ENCODE measurements at regions not wholly inside any gene's neighbourhood (a gene's known extent, or its start where the extent isn't known, plus 50 kb on each side); places are given as distances from the start of the nearest gene placed in this dataset.

DNA sequence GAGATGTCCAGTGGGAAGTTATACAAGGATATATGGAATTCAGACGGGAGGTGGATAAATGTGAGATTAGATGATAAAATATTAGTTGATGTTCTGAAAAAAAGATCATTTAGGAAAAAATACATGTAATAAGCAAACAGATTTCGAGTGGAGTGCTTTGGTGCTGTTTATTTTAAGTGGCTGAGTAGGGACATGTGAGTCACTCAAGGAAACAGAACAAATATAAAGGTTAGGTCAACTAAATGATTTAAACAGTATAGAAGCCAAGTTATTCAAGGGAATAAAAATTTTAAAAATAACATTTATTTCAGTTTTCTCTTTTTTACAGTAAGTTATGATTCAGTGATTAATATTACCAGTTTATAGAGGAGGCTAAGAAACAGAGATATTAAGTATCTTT lies 1046.7 kb upstream of the B3GALT2 start:
- H3K9me2 ChIP-seq (replicated peaks; ENCODE audit: low read depth, low read length): no peaks in the 10 kb centered on the region
- no peaks in the 10 kb centered on the region; the same call in 1 of the 2 replicates for H3K9me3 ChIP-seq (ENCODE audit: insufficient read depth, low read depth, low read length)
- TF ChIP-seq, protein P1, sequence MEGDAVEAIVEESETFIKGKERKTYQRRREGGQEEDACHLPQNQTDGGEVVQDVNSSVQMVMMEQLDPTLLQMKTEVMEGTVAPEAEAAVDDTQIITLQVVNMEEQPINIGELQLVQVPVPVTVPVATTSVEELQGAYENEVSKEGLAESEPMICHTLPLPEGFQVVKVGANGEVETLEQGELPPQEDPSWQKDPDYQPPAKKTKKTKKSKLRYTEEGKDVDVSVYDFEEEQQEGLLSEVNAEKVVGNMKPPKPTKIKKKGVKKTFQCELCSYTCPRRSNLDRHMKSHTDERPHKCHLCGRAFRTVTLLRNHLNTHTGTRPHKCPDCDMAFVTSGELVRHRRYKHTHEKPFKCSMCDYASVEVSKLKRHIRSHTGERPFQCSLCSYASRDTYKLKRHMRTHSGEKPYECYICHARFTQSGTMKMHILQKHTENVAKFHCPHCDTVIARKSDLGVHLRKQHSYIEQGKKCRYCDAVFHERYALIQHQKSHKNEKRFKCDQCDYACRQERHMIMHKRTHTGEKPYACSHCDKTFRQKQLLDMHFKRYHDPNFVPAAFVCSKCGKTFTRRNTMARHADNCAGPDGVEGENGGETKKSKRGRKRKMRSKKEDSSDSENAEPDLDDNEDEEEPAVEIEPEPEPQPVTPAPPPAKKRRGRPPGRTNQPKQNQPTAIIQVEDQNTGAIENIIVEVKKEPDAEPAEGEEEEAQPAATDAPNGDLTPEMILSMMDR (conservative IDR thresholded peaks at IDR 0.05; ENCODE audit: low read length): no peak
- TF ChIP-seq EZH2phosphoT487 (IDR thresholded peaks at IDR 0.05; ENCODE audit: borderline replicate concordance): no peak
- no peak overlapping the region for H3K4me3 ChIP-seq (ENCODE audit: low read length, poor library complexity, severe bottlenecking)
- H3K9ac ChIP-seq (ENCODE audit: low read depth, low read length, poor library complexity, severe bottlenecking): no peak overlapping the region
- no peaks in the 10 kb centered on the region for H3K4me1 ChIP-seq (ENCODE audit: insufficient read depth, low read length, poor library complexity, severe bottlenecking)
- no peaks in the 10 kb centered on the region for H3K36me3 ChIP-seq (ENCODE audit: insufficient read depth, low read length)
- no peaks in the 10 kb centered on the region for H3K79me2 ChIP-seq (ENCODE audit: insufficient read depth, low read length)
- no peak overlapping the region for H2AFZ ChIP-seq (ENCODE audit: low read length)
- peaks cover 64% of the 10 kb centered on the region for H3K27me3 ChIP-seq (ENCODE audit: insufficient read depth, low read length, poor library complexity, severe bottlenecking)
- no peak overlapping the region for H3K4me2 ChIP-seq (ENCODE audit: low read depth, low read length, poor library complexity, severe bottlenecking)
- no peaks in the 10 kb centered on the region for H3F3A ChIP-seq (ENCODE audit: low read depth)
- no peaks in the 10 kb centered on the region for H4K20me1 ChIP-seq (ENCODE audit: insufficient read depth, low read length, poor library complexity, severe bottlenecking)

DNA sequence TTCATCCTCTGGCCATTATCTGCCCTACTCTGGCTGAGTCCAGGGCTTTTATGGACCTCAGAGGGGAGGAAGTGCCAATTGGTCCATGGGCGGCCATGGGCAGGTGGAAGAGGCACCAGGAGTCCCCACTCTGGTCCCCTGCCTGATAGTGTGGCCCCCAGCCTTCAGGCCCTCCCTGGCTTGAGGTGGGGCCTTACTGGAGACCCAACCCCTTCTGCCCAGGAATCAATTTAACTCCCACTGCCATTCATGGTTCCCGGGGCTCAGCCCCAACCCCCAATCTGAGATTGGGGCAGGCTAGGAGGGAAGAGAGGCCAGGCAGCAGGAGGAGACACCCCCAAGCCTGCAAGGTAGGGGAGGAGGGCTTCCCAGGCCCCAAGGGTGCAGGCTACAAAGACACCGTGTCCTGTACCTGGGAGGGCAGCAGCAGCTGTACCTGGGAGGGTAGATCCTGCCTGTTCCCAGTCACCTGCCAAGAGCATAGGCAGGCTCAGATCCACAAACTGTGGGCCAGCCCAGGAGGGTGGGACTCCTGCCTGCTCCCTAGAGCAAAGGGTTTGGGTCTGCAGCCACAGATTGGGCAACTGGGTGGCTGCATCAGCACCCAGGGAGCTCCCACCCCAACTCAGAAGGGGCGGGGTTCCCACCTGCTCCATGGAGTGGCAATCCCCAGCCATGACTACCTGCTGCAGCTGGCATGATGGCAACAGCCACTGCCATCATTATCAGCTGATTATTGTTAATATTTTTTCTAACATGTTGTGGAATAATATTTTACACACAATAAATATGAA lies 1044.1 kb upstream of the B3GALT2 start:
- TF ChIP-seq, protein P1 (conservative IDR thresholded peaks at IDR 0.05; ENCODE audit: low read length): no peak
- TF ChIP-seq EZH2phosphoT487 (IDR thresholded peaks at IDR 0.05; ENCODE audit: borderline replicate concordance): no peak
- Histone ChIP-seq H3K9ac (ENCODE audit: low read depth, low read length, poor library complexity, severe bottlenecking) (no peak overlapping the region), H2AFZ (ENCODE audit: low read length) (no peak overlapping the region), H3K9me3 (ENCODE audit: insufficient read depth, low read depth, low read length) (no peaks in the 10 kb centered on the region), H3K27me3 (ENCODE audit: insufficient read depth, low read length, poor library complexity, severe bottlenecking) (peaks cover 60% of the 10 kb centered on the region), H4K20me1 (ENCODE audit: insufficient read depth, low read length, poor library complexity, severe bottlenecking) (no peaks in the 10 kb centered on the region), H3K36me3 (ENCODE audit: insufficient read depth, low read length) (no peaks in the 10 kb centered on the region), H3K4me3 (ENCODE audit: low read length, poor library complexity, severe bottlenecking) (no peak overlapping the region), H3K4me1 (ENCODE audit: insufficient read depth, low read length, poor library complexity, severe bottlenecking) (peaks cover 5% of the 10 kb centered on the region), H3K9me2 (replicated peaks; ENCODE audit: low read depth, low read length) (no peaks in the 10 kb centered on the region), H3K4me2 (ENCODE audit: low read depth, low read length, poor library complexity, severe bottlenecking) (no peak overlapping the region), H3F3A (ENCODE audit: low read depth) (no peaks in the 10 kb centered on the region; the same call in 1 of the 2 replicates), H3K79me2 (ENCODE audit: insufficient read depth, low read length) (no peaks in the 10 kb centered on the region)

DNA sequence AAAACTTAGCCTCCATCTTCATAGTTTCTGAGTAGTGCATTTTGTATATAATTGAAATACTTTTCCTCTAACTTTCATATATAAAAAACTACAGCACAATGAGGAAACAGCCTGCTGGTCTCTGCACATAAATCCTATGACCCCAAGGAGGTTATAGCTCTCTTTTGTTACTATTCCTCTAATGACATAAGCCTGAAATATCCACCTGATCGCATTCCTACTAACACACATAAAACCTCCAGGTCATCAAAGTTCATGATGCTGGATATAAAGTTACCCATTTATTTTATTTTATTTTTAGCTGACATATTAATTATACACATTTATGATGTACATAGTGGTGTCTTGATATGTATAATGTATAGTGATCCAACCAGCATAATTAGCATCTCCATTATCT lies 1042.0 kb upstream of the B3GALT2 start:
- no peak overlapping the region for H3K4me3 ChIP-seq (ENCODE audit: low read length, poor library complexity, severe bottlenecking)
- TF ChIP-seq, protein P1 (conservative IDR thresholded peaks at IDR 0.05; ENCODE audit: low read length): no peak
- TF ChIP-seq EZH2phosphoT487 (IDR thresholded peaks at IDR 0.05; ENCODE audit: borderline replicate concordance): no peak
- H4K20me1 ChIP-seq (ENCODE audit: insufficient read depth, low read length, poor library complexity, severe bottlenecking): no peaks in the 10 kb centered on the region
- peaks cover 65% of the 10 kb centered on the region for H3K27me3 ChIP-seq (ENCODE audit: insufficient read depth, low read length, poor library complexity, severe bottlenecking)
- no peaks in the 10 kb centered on the region for H3K9me2 ChIP-seq (replicated peaks; ENCODE audit: low read depth, low read length)
- H3K9me3 ChIP-seq (ENCODE audit: insufficient read depth, low read depth, low read length): no peaks in the 10 kb centered on the region
- no peak overlapping the region for H2AFZ ChIP-seq (ENCODE audit: low read length)
- peaks cover 5% of the 10 kb centered on the region for H3K4me1 ChIP-seq (ENCODE audit: insufficient read depth, low read length, poor library complexity, severe bottlenecking)
- H3K9ac ChIP-seq (ENCODE audit: low read depth, low read length, poor library complexity, severe bottlenecking): no peak overlapping the region
- H3K36me3 ChIP-seq (ENCODE audit: insufficient read depth, low read length): no peaks in the 10 kb centered on the region
- no peak overlapping the region for H3K4me2 ChIP-seq (ENCODE audit: low read depth, low read length, poor library complexity, severe bottlenecking)
- no peaks in the 10 kb centered on the region for H3K79me2 ChIP-seq (ENCODE audit: insufficient read depth, low read length)
- H3F3A ChIP-seq (ENCODE audit: low read depth): no peaks in the 10 kb centered on the region; the same call in 1 of the 2 replicates

Data from Loucy (cell line).